ENCODE measurements at regions not wholly inside any gene's neighbourhood (a gene's known extent, or its start where the extent isn't known, plus 50 kb on each side); places are given as distances from the start of the nearest gene placed in this dataset. TPM values are rescaled to one million over a fixed set of nuclear protein-coding genes. Genes with fewer than 3 reads are reported as not detected.

DNA sequence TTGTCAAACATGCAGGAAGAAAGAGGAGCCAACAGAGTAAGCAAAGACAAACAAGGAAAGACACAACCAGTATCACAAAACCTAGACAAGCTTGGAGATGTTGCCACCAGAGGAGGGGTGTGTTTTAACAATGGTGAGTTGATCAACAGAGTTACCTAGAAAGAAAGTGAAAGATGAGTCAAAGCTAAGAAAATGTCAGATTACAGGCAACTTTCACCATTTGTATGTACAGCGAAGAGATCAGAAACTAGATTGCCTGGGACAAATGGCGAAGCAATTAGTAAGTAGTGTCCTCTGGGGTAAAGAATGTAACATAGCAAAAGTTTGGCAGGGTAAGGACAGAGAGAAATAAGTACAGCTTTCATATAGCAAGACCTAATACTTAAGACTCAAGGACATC, 51.6 kb upstream of the POU3F2 start:
- no peak for DNase-seq (ENCODE audit: low read depth in 4 of 6, low spot score in 6 of 6)
- WGBS (ENCODE audit: insufficient coverage), result no CpG with 5 or more reads among the region's 2 CpGs
- H3K27me3 ChIP-seq (ENCODE audit: control insufficient read depth, insufficient read depth, low read length), result no peaks in the 10 kb centered on the region

DNA sequence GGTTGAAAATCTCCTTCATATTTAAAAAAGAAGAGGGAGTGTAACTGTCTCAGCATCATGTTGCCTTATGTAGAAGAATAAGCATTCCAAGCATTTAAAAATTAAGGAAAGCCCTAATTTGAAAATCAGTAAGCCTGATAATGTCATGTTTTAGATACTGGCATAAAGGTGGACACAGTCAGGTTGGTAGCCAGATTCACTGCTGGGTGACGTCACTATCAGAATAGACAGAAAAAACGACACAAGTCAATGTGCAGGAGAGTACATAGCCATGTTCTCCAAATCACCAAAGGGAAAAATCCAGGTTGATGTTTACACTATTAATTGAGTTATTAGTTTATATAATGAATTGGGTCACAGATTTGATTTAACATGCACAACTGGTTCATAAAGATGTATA, 50.8 kb upstream of the POU3F2 start:
- no peak overlapping the region for H3K27ac ChIP-seq (ENCODE audit: low read depth, low read length)
- no peaks in the 10 kb centered on the region for H3K9me3 ChIP-seq (ENCODE audit: control insufficient read depth, insufficient read depth, low read length)
- no peaks in the 10 kb centered on the region for H3K36me3 ChIP-seq (ENCODE audit: control insufficient read depth, insufficient read depth, low read length)
- no peaks in the 10 kb centered on the region for H3K27me3 ChIP-seq (ENCODE audit: control insufficient read depth, insufficient read depth, low read length)
- peaks cover 5% of the 10 kb centered on the region for H3K4me1 ChIP-seq (ENCODE audit: control insufficient read depth, insufficient read depth, low read length)
- no peak for DNase-seq (ENCODE audit: low read depth in 4 of 6, low spot score in 6 of 6)
- 100% methylated on average over 1 of the region's 2 CpGs for WGBS (ENCODE audit: insufficient coverage)
- no peak overlapping the region for H3K4me3 ChIP-seq (ENCODE audit: low read depth, low read length)

More for the DNA sequence above, 51.6 kb upstream of the POU3F2 start:
- H3K9me3 ChIP-seq (ENCODE audit: control insufficient read depth, insufficient read depth, low read length), result no peaks in the 10 kb centered on the region
- H3K27ac ChIP-seq (ENCODE audit: low read depth, low read length), result no peak overlapping the region
- no peak overlapping the region for H3K4me3 ChIP-seq (ENCODE audit: low read depth, low read length)
- no peaks in the 10 kb centered on the region for H3K4me1 ChIP-seq (ENCODE audit: control insufficient read depth, insufficient read depth, low read length)
- H3K36me3 ChIP-seq (ENCODE audit: control insufficient read depth, insufficient read depth, low read length), result no peaks in the 10 kb centered on the region

Small RNA genes in the stretch of these regions (small RNA-seq; reads per million reads assigned to genes)
- gene AL589826.1 (ENCODE audit: low replicate concordance) (not detected), gene MIR2113 (ENCODE audit: low replicate concordance) (0.49 reads per million, percentile 55 among the genes with 10 or more reads in this experiment)

Measured in spinal cord (tissue), 10 donors.